ENCODE measurements at regions not wholly inside any gene's neighbourhood (a gene's known extent, or its start where the extent isn't known, plus 50 kb on each side); places are given as distances from the start of the nearest gene placed in this dataset.

DNA sequence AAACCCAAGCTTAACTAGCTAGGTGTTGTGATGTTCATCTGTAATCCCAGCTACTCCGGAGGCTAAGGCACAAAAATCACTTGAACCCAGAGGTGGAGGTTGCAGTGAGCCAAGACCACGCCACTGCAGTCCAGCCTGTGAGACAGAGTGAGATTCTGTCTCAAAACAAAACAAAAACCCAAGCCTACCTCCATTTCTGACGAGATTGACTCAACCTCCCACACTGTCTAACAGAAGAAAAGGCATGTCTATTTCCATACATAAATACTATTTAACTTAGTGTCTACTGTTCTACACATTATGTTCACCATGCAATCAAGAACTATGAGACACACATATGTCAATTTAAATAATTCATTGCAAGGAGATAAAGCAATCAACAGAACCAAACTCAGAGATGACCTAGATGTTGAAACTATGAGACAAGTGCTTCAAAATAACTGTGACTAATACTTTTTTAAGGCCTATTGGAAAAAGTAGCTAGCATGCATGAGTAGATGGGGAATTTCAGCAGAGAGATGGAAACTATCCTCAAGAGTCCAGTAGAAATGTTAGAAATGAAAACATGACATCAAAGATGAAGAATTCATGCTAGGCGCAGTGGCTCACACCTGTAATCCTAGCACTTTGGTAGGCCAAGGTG lies 75.9 kb upstream of the DHRS4 start:
- TF ChIP-seq, protein P1, sequence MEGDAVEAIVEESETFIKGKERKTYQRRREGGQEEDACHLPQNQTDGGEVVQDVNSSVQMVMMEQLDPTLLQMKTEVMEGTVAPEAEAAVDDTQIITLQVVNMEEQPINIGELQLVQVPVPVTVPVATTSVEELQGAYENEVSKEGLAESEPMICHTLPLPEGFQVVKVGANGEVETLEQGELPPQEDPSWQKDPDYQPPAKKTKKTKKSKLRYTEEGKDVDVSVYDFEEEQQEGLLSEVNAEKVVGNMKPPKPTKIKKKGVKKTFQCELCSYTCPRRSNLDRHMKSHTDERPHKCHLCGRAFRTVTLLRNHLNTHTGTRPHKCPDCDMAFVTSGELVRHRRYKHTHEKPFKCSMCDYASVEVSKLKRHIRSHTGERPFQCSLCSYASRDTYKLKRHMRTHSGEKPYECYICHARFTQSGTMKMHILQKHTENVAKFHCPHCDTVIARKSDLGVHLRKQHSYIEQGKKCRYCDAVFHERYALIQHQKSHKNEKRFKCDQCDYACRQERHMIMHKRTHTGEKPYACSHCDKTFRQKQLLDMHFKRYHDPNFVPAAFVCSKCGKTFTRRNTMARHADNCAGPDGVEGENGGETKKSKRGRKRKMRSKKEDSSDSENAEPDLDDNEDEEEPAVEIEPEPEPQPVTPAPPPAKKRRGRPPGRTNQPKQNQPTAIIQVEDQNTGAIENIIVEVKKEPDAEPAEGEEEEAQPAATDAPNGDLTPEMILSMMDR (IDR thresholded peaks at IDR 0.05): no peak
- no peak overlapping the region for H3K27ac ChIP-seq (ENCODE audit: low read depth in 1 of 2, low read length in 2 of 2)
- DNase-seq (no peak), ATAC-seq (ENCODE audit: poor library complexity) (no peak)
- Mint-ChIP-seq H3K27ac (no peak overlapping the region), H3K4me1 (ENCODE audit: low read depth) (no peaks in the 10 kb centered on the region), H3K36me3 (ENCODE audit: low read depth) (no peaks in the 10 kb centered on the region), H3K4me3 (no peak overlapping the region), H3K9me3 (no peaks in the 10 kb centered on the region), H3K27me3 (peaks cover 14% of the 10 kb centered on the region)
- intact Hi-C loops (cut with DNase I, micrococcal nuclease): no loop called here
- no peaks in the 10 kb centered on the region for H3K9me3 ChIP-seq (ENCODE audit: control insufficient read depth in 1 of 2, insufficient read depth in 1 of 2, low read length in 2 of 2)
- H3K4me1 ChIP-seq (ENCODE audit: insufficient read depth, low read length): no peaks in the 10 kb centered on the region
- peaks cover 0 to 3% of the 10 kb centered on the region in 2 experiments for H3K27me3 ChIP-seq (ENCODE audit: control insufficient read depth in 1 of 2, insufficient read depth in 2 of 2, low read length in 2 of 2)
- CTCF ChIA-PET: interaction anchor here (0.7 kb wide), 1 partner anchor 9 kb away, joined by 3 read pairs; no protein-coding TSS in a partner anchor
- no peak overlapping the region for H3K4me3 ChIP-seq (ENCODE audit: low read length)
- H3K36me3 ChIP-seq (ENCODE audit: insufficient read depth, low read length): no peaks in the 10 kb centered on the region
- POLR2A ChIA-PET: no interaction called here

DNA sequence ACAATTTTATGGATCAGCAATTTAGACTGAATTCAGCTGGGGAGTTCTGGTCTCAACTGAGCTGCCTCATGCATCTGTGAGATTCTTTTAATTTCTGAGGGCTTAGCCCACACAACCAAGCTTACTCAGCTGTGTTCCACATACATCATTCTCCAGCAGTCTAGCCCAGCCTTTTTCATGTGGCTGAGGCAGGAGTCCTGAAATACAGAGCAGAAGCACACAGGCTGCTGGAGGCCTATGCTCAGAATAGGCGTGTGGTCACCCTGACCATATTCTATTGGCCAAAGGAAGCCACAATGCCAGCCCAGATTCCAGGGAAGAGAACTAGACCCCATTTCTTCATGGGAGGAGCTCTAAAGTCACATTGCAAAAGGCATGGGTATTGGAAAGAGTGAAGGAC lies 72.3 kb upstream of the DHRS4 start:
- DNase-seq (no peak), ATAC-seq (ENCODE audit: poor library complexity) (no peak)
- H3K4me1 Mint-ChIP-seq (ENCODE audit: low read depth): no peaks in the 10 kb centered on the region
- no peaks in the 10 kb centered on the region for H3K9me3 ChIP-seq (ENCODE audit: control insufficient read depth in 1 of 2, insufficient read depth in 1 of 2, low read length in 2 of 2)
- intact Hi-C loops (cut with DNase I, micrococcal nuclease): no loop called here
- peaks cover 7% of the 10 kb centered on the region for H3K27me3 Mint-ChIP-seq
- no peak overlapping the region for H3K27ac ChIP-seq (ENCODE audit: low read depth in 1 of 2, low read length in 2 of 2)
- no peak overlapping the region for H3K27ac Mint-ChIP-seq
- H3K4me3 Mint-ChIP-seq: no peak overlapping the region
- no peaks in the 10 kb centered on the region for H3K36me3 Mint-ChIP-seq (ENCODE audit: low read depth)
- TF ChIP-seq, protein P1 (IDR thresholded peaks at IDR 0.05): no peak
- peaks cover 3 to 4% of the 10 kb centered on the region in 2 experiments for H3K27me3 ChIP-seq (ENCODE audit: control insufficient read depth in 1 of 2, insufficient read depth in 2 of 2, low read length in 2 of 2)
- H3K4me1 ChIP-seq (ENCODE audit: insufficient read depth, low read length): no peaks in the 10 kb centered on the region
- POLR2A ChIA-PET: no interaction called here
- no peak overlapping the region for H3K4me3 ChIP-seq (ENCODE audit: low read length)
- H3K9me3 Mint-ChIP-seq: no peaks in the 10 kb centered on the region
- CTCF ChIA-PET: no interaction called here
- no peaks in the 10 kb centered on the region for H3K36me3 ChIP-seq (ENCODE audit: insufficient read depth, low read length)

DNA sequence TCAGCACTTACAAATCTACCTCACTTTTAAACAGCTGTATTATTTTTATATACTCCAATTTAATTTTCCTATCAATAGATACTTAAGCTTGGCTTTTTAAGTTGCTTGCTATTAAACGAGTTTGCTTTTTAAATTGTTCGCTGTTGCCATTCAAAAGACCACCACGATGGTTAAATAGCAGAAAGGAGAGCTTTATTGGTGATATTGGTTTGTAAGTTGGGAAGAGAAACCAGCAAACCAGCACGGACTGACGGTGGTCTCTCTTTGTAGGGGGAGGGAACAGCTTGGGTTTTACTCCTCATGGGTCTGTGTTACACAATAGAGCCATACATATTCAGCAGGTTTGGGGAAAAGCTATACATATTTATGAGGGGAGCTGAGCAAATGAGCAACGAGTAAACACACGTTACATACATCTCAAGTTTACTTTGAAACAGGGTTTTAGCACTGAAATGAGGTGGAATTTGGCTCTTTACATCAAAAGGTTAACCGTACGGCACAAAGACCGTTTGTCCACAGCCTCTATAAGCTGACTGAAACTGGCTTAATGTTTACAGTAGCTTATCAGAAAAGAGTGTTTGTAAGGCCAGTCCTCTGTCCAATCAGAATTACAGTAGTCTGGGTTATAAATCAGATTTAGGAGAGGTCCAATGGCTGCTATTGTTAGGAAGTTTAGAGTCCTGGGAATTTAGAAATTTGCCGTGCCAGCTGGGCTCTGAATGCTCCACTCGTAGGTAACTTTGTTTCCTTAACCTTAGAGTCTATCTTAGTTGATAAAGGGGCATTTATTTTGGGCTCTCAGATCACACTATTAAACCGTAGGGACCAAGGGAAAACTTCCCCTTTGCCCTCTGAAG lies 69.7 kb upstream of the DHRS4 start:
- H3K4me3 Mint-ChIP-seq: no peak overlapping the region
- intact Hi-C loops (cut with DNase I, micrococcal nuclease): no loop called here
- TF ChIP-seq, protein P1 (IDR thresholded peaks at IDR 0.05): no peak
- no peaks in the 10 kb centered on the region for H3K4me1 Mint-ChIP-seq (ENCODE audit: low read depth)
- H3K27me3 Mint-ChIP-seq: peaks cover 14% of the 10 kb centered on the region
- H3K36me3 Mint-ChIP-seq (ENCODE audit: low read depth): no peaks in the 10 kb centered on the region
- no peak overlapping the region for H3K27ac ChIP-seq (ENCODE audit: low read depth in 1 of 2, low read length in 2 of 2)
- no peak overlapping the region for H3K27ac Mint-ChIP-seq
- POLR2A ChIA-PET: no interaction called here
- H3K4me3 ChIP-seq (ENCODE audit: low read length): no peak overlapping the region
- peaks cover 0 to 6% of the 10 kb centered on the region in 2 experiments for H3K9me3 ChIP-seq (ENCODE audit: control insufficient read depth in 1 of 2, insufficient read depth in 1 of 2, low read length in 2 of 2)
- DNase-seq: no peak
- peaks cover 2% of the 10 kb centered on the region for H3K9me3 Mint-ChIP-seq
- CTCF ChIA-PET: no interaction called here
- H3K4me1 ChIP-seq (ENCODE audit: insufficient read depth, low read length): no peaks in the 10 kb centered on the region
- no peak for ATAC-seq (ENCODE audit: poor library complexity)
- no peaks in the 10 kb centered on the region for H3K36me3 ChIP-seq (ENCODE audit: insufficient read depth, low read length)
- peaks cover 0 to 4% of the 10 kb centered on the region in 2 experiments for H3K27me3 ChIP-seq (ENCODE audit: control insufficient read depth in 1 of 2, insufficient read depth in 2 of 2, low read length in 2 of 2)
